H9 (cell line): ENCODE measurements at regions not wholly inside any gene's neighbourhood (a gene's known extent, or its start where the extent isn't known, plus 50 kb on each side); places are given as distances from the start of the nearest gene placed in this dataset.

Experiments
- DNase-seq: peaks from one replicate; pipeline ENCODE4 v3.0.0-alpha.2; 2017
- H2AFZ ChIP-seq: one replicate; pipeline ENCODE4 v1.6.1; 2013; ENCODE audit warnings: mild to moderate bottlenecking, low read length, control low read depth, moderate library complexity
- H2AK5ac ChIP-seq: 2 replicates; pipeline ENCODE4 v1.6.1; 2013; ENCODE audit warnings: low read length, control low read depth, mixed read lengths; ENCODE audit not compliant: insufficient read length
- H2BK120ac ChIP-seq: one replicate; pipeline ENCODE4 v1.6.1; 2013; ENCODE audit warnings: low read depth, mild to moderate bottlenecking, low read length, control low read depth, inconsistent platforms; ENCODE audit not compliant: poor library complexity, severe bottlenecking
- H2BK12ac ChIP-seq: 2 replicates; pipeline ENCODE4 v1.6.1; 2013; ENCODE audit warnings: low read length, control low read depth, mixed read lengths, low read depth; ENCODE audit not compliant: insufficient read length
- H2BK15ac ChIP-seq: 2 replicates; pipeline ENCODE4 v1.6.1; 2013; ENCODE audit warnings: low read depth, low read length, control low read depth
- H2BK20ac ChIP-seq: one replicate; pipeline ENCODE4 v1.6.1; 2013; ENCODE audit warnings: low read depth, mild to moderate bottlenecking, low read length, control low read depth, inconsistent platforms; ENCODE audit not compliant: poor library complexity, severe bottlenecking
- H2BK5ac ChIP-seq: 2 replicates; pipeline ENCODE4 v1.6.1; 2013; ENCODE audit warnings: low read length, control low read depth, mixed read lengths; ENCODE audit not compliant: insufficient read length
- H3K14ac ChIP-seq: 2 replicates; pipeline ENCODE4 v1.6.1; 2013; ENCODE audit warnings: low read length, control low read depth; ENCODE audit not compliant: insufficient read depth
- H3K18ac ChIP-seq: 2 replicates; pipeline ENCODE4 v1.6.1; 2013; ENCODE audit warnings: low read depth, mild to moderate bottlenecking, mixed read lengths, low read length, control low read depth; ENCODE audit not compliant: insufficient read length
- H3K23ac ChIP-seq: 2 replicates; pipeline ENCODE4 v1.6.1; 2013; ENCODE audit warnings: low read length, control low read depth, mixed read lengths, low read depth; ENCODE audit not compliant: insufficient read length
- H3K23me2 ChIP-seq: 2 replicates; pipeline ENCODE4 v1.6.1; 2013; ENCODE audit warnings: low read depth, mild to moderate bottlenecking, mixed read lengths, low read length, control low read depth; ENCODE audit not compliant: insufficient read length, poor library complexity, severe bottlenecking
- H3K27ac ChIP-seq: 2 replicates; pipeline ENCODE4 v1.5.1; 2013; ENCODE audit warnings: low read length, control low read depth, mixed read lengths, low read depth; ENCODE audit not compliant: insufficient read length
- H3K27me3 ChIP-seq: 2 replicates; pipeline ENCODE4 v1.6.1; 2013; ENCODE audit warnings: low read length, control low read depth, inconsistent platforms; ENCODE audit not compliant: insufficient read depth
- H3K4ac ChIP-seq: 2 replicates; pipeline ENCODE4 v1.6.1; 2013; ENCODE audit warnings: low read depth, mild to moderate bottlenecking, control low read depth, inconsistent platforms, low read length, moderate library complexity
- H3K4me1 ChIP-seq: 2 replicates; pipeline ENCODE4 v1.6.1; 2013; ENCODE audit warnings: low read length, control low read depth, inconsistent platforms; ENCODE audit not compliant: insufficient read depth
- H3K4me2 ChIP-seq: 2 replicates; pipeline ENCODE4 v1.6.1; 2013; ENCODE audit warnings: low read length, control low read depth, mixed read lengths; ENCODE audit not compliant: insufficient read length, insufficient read depth
- H3K56ac ChIP-seq: 2 replicates; pipeline ENCODE4 v1.6.1; 2013; ENCODE audit warnings: low read depth, mild to moderate bottlenecking, mixed read lengths, low read length, control low read depth; ENCODE audit not compliant: insufficient read length
- H3K79me1 ChIP-seq: 2 replicates; pipeline ENCODE4 v1.6.1; 2013; ENCODE audit warnings: low read depth, mild to moderate bottlenecking, moderate library complexity, low read length, control low read depth, inconsistent platforms; ENCODE audit not compliant: insufficient read depth, poor library complexity, severe bottlenecking
- H3K79me2 ChIP-seq: 2 replicates; pipeline ENCODE4 v1.6.1; 2013; ENCODE audit warnings: low read length, control low read depth, inconsistent platforms; ENCODE audit not compliant: insufficient read depth
- H3K9ac ChIP-seq: 2 replicates; pipeline ENCODE4 v1.6.1; 2013; ENCODE audit warnings: low read length, control low read depth, mixed read lengths; ENCODE audit not compliant: insufficient read length; ENCODE audit errors: extremely low read depth
- H3K9me3 ChIP-seq: one replicate; pipeline ENCODE4 v1.6.1; 2013; ENCODE audit warnings: low read depth, low read length, inconsistent platforms; ENCODE audit not compliant: control insufficient read depth
- H3T11ph ChIP-seq: one replicate; pipeline ENCODE4 v1.6.1; 2013; ENCODE audit warnings: mild to moderate bottlenecking, low read length, control low read depth, inconsistent platforms
- H4K20me1 ChIP-seq: one replicate; pipeline ENCODE4 v1.6.1; 2013; ENCODE audit not compliant: control insufficient read depth, insufficient read length, insufficient read depth
- H4K5ac ChIP-seq: 2 replicates; pipeline ENCODE4 v1.6.1; 2013; ENCODE audit warnings: low read depth, mild to moderate bottlenecking, mixed read lengths, low read length, control low read depth; ENCODE audit not compliant: insufficient read length
- H4K8ac ChIP-seq: replicated peaks from 2 replicates; pipeline ENCODE4 v1.6.1; 2013; ENCODE audit warnings: low read length, control low read depth, mixed read lengths, low read depth; ENCODE audit not compliant: insufficient read length
- H4K91ac ChIP-seq: 2 replicates; pipeline ENCODE4 v1.6.1; 2013; ENCODE audit warnings: low read depth, mild to moderate bottlenecking, moderate library complexity, mixed read lengths, low read length, control low read depth; ENCODE audit not compliant: insufficient read length
- H3K27ac Mint-ChIP-seq, 3 experiments: 2 replicates in 2 of 3; 3 replicates in 1 of 3; pipeline ENCODE4 v1.8.0; 2020 to 2021; ENCODE audit warnings: mixed read lengths in 3 of 3, mild to moderate bottlenecking in 1 of 3, moderate library complexity in 1 of 3
- H3K27me3 Mint-ChIP-seq: 2 replicates; pipeline ENCODE4 v1.8.0; 2021; ENCODE audit warnings: low read depth, mild to moderate bottlenecking, moderate library complexity, mixed read lengths
- H3K36me3 Mint-ChIP-seq, 3 experiments: 2 replicates in 2 of 3; 3 replicates in 1 of 3; pipeline ENCODE4 v1.8.0; 2020 to 2021; ENCODE audit warnings: low read depth in 3 of 3, mixed read lengths in 3 of 3; ENCODE audit not compliant: insufficient read depth in 1 of 3
- H3K4me1 Mint-ChIP-seq, 2 experiments: 2 replicates each; pipeline ENCODE4 v1.8.0; 2020; ENCODE audit warnings: mixed read lengths in 2 of 2
- H3K4me3 Mint-ChIP-seq, 2 experiments: 2 replicates in 1 of 2; 3 replicates in 1 of 2; pipeline ENCODE4 v1.8.0; 2020 to 2021; ENCODE audit warnings: mild to moderate bottlenecking in 2 of 2, mixed read lengths in 2 of 2, moderate library complexity in 1 of 2
- H3K9me3 Mint-ChIP-seq, 2 experiments: 2 replicates in 1 of 2; 3 replicates in 1 of 2; pipeline ENCODE4 v1.8.0; 2020; ENCODE audit warnings: mild to moderate bottlenecking in 2 of 2, mixed read lengths in 2 of 2, moderate library complexity in 1 of 2
- CTCF ChIP-seq: fragments of 200-600 bp; sonication (generic); conservative IDR thresholded peaks from 3 replicates; pipeline ENCODE4 v1.8.0; 2021; ENCODE audit warnings: antibody characterized with exemption, mild to moderate bottlenecking
- WGBS: extraction: QIAGEN DNeasy Blood & Tissue Kit; methylation state at CpG from one replicate; pipeline ENCODE4 v1.1.7; 2013; ENCODE audit warnings: missing lambda C conversion rate, low lambda C conversion rate, mixed read lengths; ENCODE audit not compliant: insufficient read length; ENCODE audit errors: extremely low coverage; 5-methylcytosine and 5-hydroxymethylcytosine counted together

GRCh38 chr13:67292886-67293285, 62.8 kb upstream of the PCDH9 start:
- Histone ChIP-seq H3K9ac (no peak overlapping the region), H2BK15ac (no peak overlapping the region), H3K18ac (no peak overlapping the region), H3K27ac (no peak overlapping the region), H3K56ac (no peak overlapping the region), H3T11ph (no peak overlapping the region), H4K91ac (no peak overlapping the region), H3K14ac (no peak overlapping the region), H3K79me2 (no peaks in the 10 kb centered on the region), H2BK5ac (no peak overlapping the region), H2BK20ac (no peak overlapping the region), H3K79me1 (no peaks in the 10 kb centered on the region), H4K20me1 (no peaks in the 10 kb centered on the region), H3K4ac (no peak overlapping the region), H3K4me1 (no peaks in the 10 kb centered on the region), H3K27me3 (no peaks in the 10 kb centered on the region), H3K23me2 (no peaks in the 10 kb centered on the region), H2BK12ac (no peak overlapping the region), H4K5ac (no peak overlapping the region), H2BK120ac (no peak overlapping the region), H3K4me2 (no peak overlapping the region), H2AFZ (no peak overlapping the region), H3K23ac (no peak overlapping the region), H2AK5ac (no peak overlapping the region), H4K8ac (no peak overlapping the region), H3K9me3 (no peaks in the 10 kb centered on the region)
- H3K27me3 Mint-ChIP-seq = no peaks in the 10 kb centered on the region
- no peak overlapping the region for H3K4me3 Mint-ChIP-seq
- no peak for DNase-seq
- no peaks in the 10 kb centered on the region for H3K36me3 Mint-ChIP-seq
- H3K4me1 Mint-ChIP-seq = no peaks in the 10 kb centered on the region
- no peak for TF ChIP-seq CTCF
- no peaks in the 10 kb centered on the region for H3K9me3 Mint-ChIP-seq
- no CpG with 5 or more reads among the region's 1 CpG for WGBS
- no peak overlapping the region for H3K27ac Mint-ChIP-seq
